Skin epidermis (tissue), 12 donors: ENCODE measurements at regions not wholly inside any gene's neighbourhood (a gene's known extent, or its start where the extent isn't known, plus 50 kb on each side); places are given as distances from the start of the nearest gene placed in this dataset.
"Not testable (repeated sequence)": the region's sequence is repeated elsewhere in the genome, so short reads cannot be mapped to it uniquely, and the experiment has no call there.

Source experiments
- H3K27ac ChIP-seq, 21 experiments: fragments of 200-600 bp; sonication (generic) in 11 of 21; one replicate each; pipeline ENCODE4 v1.5.0; 2020; ENCODE audit warnings: mild to moderate bottlenecking in 3 of 21, inconsistent platforms in 2 of 21, moderate library complexity in 2 of 21
- H3K4me3 ChIP-seq, 7 experiments: fragments of 200-600 bp; sonication (generic) in 2 of 7; one replicate each; pipeline ENCODE4 v1.5.0; 2020; ENCODE audit warnings: inconsistent platforms in 2 of 7, mild to moderate bottlenecking in 2 of 7, moderate library complexity in 1 of 7

DNA sequence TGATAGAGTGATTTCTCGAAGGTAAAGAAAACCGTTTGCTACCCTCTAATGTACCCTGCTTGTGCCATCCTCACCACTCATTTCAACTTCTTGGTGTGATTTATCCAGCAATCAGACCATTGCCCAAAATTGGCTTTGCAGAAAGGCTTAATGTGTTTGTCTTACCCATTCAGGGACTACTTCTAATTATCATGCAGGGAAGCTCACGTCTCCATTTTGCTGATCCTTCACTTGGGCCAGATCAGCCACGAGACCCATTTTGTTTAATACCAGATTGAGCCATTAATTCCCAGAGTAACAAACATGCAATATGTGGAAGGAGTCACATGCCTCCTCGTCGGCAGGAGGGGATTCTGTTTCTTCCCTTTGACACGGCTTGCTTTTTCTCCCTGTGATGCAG, 51.1 kb upstream of the CRY1 start:
- H3K27ac ChIP-seq, result no peak overlapping the region

DNA sequence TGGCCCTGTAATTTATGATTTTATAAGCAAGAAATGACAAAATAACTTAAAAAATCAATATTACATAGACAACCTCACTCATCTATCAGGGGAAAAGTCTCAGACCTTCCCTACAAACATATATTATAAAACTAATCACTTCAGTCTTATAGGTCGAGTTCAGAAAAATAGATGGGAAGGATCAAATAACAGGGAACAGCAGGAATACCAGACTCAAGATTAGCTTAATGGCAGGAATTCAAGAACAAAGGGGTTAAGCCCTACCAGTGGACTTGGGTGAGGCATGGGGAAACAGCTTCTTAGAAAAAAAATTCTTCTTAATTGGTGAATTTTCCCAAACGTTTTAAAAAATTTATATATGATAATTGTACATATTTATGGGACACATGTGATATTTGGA, 51.6 kb upstream of the CRY1 start:
- H3K4me3 ChIP-seq, result no peak overlapping the region
- no peak overlapping the region for H3K27ac ChIP-seq

More for the DNA sequence above, 51.1 kb upstream of the CRY1 start:
- H3K4me3 ChIP-seq, result no peak overlapping the region

DNA sequence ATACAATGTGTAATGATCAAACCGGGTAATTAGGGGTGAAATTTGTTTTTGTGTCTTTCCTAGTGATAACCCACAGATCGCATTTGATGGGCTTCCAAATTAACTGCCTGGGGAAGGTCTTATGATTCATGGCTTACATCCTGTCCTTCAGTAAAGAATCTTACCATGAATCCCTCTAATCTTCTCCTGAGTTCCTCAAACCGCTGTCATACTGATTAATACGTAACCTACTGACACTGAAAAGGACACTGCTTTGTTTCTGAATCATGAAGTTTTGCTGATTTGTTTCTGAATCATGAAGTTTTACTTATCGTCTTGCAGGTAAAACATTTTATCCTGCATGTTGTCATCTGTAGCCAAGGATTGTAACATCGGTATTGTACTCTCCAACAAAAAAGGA, 52.0 kb upstream of the CRY1 start:
- Histone ChIP-seq H3K4me3 (no peak overlapping the region), H3K27ac (no peak overlapping the region)

DNA sequence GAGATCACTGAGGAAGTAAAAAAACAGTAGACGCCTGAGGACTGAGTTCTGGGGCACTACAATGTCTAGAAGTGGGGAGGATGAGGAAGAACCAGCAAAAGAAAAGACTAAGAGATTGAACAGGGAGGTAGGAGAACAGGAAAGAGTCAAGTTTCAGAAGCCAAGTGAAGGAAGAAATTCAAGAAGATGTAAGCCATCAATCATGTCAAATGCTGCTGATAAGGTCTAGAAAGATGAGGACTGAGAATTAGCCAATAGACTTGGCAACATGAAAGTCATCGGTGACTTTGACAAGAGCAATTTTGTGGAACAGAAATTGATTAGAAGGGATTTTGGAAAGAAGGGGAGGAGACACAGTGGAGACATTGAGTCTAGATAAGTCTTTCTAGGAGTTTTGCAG, 54.8 kb upstream of the CRY1 start:
- no peak overlapping the region for H3K4me3 ChIP-seq
- no peak overlapping the region for H3K27ac ChIP-seq

DNA sequence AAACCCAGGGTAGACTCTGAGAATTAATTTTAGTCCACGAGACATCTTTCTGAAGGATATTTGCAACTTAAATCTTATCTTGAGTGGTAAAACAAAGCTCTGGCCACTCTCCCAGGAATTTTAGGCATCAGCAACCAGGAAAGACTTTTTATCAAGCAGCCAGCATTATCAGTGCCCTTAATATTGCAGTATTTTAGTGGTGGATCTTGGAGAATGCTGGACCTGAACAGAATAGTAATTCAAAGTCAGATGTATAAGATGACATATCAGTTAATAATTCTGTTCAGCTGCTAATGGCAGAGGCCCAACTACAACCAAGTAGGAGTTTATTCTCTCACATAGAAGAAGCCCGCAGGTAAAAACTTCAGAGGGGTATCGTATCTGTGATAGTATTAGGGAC, 59.0 kb upstream of the CRY1 start:
- Histone ChIP-seq H3K4me3 (no peak overlapping the region), H3K27ac (no peak overlapping the region)

DNA sequence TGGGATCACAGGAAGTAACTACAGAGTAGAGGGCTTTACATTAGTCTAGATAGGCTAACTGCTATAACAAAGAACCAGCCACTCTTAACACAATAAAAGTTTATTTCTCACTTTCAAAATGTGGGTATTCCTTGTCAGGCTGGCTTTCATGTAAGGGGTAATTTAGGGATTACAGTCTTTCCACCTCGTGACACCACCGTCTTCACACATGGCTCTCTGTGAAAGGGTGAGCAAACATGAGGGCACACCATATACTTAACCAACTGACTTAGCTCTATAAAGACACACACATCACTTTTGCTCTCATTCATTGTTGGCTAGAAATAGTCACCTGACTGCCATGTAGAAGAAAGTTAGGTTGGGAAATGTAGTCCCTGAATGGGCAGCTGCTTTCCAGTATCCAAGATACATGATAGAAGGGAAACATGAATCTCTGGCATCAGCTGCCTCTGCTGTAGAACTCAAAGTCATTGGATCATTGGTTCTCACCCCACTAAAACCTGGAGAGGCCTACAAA, 66.1 kb upstream of the CRY1 start:
- Histone ChIP-seq H3K27ac (no peak overlapping the region), H3K4me3 (no peak overlapping the region)

DNA sequence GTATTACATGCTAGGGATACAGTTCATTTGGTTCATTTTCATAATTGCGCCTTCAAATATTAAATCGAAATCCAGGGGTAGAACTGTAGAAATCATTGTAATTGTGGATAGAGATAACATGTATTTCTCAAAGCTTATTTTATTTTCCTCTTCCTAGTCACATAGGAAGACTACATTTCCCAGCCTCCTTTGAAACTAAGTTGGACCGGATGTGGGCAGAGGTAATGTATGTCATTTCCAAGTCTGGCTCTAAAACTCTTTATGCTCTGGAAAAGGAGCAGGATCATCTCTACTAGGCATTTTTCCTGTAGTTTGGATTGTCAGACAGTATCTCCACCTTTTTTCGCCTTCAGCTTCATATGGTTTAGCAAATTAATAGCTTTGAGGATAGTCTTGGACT, 70.1 kb upstream of the CRY1 start:
- H3K27ac ChIP-seq, result no peak overlapping the region
- no peak overlapping the region for H3K4me3 ChIP-seq

DNA sequence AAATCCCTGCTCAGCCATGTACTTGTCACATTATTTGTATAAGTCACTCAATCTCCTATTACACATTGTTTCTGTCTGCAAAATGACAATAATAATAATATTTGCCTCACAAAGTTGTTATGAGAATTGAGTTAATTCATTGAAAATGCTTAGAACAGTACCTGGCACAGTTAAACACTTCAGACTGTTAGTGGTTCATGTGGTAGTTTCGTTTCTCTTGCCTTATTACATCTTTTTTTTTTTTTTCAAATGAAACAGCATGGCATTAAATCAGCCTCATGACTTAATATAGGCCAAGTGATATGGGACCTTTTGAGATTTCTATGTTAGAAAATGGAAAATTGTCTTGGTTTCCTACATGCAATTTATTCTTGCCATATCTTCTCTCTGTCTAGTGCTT, 71.0 kb upstream of the CRY1 start:
- H3K4me3 ChIP-seq, result no peak overlapping the region

DNA sequence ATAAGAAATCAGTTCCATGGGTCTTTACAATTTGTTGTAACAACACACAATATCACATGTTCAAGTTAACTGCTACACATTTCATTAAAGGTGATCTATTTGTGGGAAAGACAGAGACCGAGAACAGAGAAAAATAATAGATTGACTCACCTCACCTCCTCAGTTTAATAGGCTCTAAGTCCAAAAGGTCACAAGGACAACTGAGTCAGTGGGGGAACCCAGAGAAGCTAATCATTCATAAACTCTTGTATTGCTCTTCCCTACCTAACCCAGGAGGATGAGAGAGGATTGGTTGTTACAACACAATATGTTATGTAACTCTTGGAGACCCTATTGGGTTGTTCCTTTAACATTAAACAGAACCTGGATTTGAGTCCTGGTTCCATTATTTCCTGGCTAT, 72.2 kb upstream of the CRY1 start:
- Histone ChIP-seq H3K27ac (no peak overlapping the region), H3K4me3 (no peak overlapping the region)

More for the DNA sequence above, 71.0 kb upstream of the CRY1 start:
- no peak overlapping the region for H3K27ac ChIP-seq

DNA sequence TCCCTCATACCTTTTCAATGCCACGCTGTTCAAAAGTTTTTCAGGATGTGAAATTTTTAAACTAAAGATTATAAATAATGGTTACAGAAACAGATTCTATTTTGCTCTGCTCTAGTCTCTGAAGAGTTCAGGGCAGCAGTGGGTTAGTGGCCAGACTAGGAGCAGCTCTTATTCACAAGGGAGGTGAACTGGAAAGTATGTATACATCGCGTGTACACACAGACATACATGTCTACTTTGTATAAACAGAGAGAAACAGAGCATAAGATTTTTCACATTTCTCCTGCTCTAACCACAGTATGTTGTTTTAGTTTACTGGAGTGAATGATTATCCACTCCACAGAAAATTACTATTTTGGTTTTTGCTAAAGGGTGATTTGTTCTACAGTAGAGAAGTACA, 74.4 kb upstream of the CRY1 start:
- Histone ChIP-seq H3K4me3 (no peak overlapping the region), H3K27ac (no peak overlapping the region)

DNA sequence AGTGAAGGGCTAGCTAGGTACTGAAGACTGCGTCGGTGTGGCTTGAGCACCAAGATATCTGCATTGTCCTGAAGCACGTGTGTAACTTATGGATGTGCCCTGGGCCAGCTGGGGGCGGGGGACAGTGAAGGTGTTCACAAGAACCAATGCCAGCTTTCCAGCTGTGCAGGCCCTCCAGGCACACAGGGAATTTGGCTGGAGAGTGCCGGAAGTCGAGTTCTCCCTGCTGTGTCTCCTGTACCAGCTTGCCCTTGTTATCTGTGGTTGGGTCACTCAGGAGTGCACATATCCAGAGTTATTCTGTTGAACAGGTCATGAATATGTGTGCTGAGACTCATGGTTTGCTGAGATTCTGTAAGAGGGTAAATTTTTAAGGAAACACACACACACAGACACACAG, 75.9 kb upstream of the CRY1 start:
- no peak overlapping the region for H3K27ac ChIP-seq

DNA sequence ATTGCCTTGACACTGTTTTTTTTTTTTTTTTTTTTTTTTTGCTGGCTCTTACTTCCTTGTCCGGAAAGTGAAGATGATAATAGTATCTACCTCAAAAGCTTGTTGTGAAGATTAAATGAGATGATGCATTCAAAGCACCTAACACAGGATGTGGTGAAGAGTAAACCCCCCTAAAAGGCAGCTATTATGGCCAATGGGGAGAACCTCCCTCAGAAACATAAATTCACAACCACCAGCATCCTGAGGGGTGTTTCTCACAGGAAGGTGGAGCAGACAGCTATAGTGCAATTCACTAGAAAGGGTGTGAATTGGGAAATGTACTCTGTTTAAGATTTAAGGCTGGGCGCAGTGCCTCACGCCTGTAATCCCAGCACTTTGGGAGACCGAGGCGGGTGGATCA, 85.4 kb upstream of the CRY1 start:
- no peak overlapping the region for H3K27ac ChIP-seq

More for the DNA sequence above, 75.9 kb upstream of the CRY1 start:
- H3K4me3 ChIP-seq, result no peak overlapping the region

DNA sequence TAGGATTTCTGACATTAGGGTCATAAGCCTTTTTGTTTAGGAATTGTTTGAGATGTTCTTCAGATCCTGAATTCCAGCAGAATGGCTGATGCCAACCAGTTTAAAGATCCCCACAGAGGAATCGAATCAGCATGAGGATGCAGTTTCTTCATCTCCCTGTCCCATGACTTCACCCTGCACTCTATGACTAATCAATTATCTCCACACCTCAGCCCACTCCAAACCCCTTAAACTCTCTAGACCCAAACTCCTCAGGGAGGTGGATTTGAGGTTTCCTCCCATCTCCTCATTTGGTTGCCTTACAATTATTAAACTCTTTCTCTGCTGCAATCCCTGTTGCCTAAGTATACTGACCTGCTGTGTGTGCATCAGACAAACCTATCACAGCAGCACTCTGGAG, 86.5 kb upstream of the CRY1 start:
- Histone ChIP-seq H3K27ac (no peak overlapping the region), H3K4me3 (no peak overlapping the region)

More for the DNA sequence above, 85.4 kb upstream of the CRY1 start:
- H3K4me3 ChIP-seq, result no peak overlapping the region

DNA sequence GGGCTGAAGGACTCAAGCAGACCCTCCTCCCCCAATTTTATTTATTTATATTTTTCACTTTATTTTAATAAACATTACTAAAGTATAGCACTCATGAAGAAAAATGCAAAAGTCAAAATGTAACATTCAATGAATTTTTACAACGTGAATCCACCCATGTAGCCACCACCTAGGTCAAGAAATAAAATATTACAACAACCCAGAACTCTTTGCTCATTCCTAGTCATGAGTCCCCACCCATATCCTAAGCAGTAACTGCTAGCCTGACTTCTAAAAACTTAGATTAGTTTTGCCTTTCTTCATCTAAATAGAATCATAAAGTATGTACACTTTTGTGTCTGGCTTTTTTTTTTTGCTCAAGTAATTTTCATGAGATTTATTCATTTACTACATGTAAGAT, 86.9 kb upstream of the CRY1 start:
- Histone ChIP-seq H3K4me3 (no peak overlapping the region), H3K27ac (no peak overlapping the region)

DNA sequence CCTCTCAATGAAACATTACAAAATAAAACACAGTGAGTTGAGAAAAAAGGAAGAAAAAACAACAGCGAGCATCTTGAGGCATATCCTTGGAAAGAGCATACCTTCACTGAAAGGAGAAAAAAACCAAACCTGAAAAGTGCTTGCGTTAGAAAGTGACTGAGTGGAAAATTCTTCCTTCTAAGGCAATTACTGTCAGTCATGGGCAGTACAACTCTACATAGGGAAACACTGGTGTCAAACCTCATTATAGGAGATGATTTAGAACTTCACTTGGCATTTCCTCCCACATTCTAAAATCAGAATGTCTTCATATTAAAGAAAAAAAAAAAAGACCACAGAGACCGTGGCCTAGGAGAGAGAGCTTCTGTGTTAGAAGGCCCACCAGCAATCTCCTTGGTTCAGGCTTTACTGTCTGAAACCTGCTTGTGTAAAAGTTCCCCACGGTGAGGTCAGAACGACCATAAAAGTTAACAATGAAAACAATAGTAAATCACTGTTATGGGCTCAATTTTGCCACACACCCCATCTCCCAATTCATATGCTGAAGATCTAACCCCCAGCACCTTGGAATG, 91.1 kb upstream of the CRY1 start:
- Histone ChIP-seq H3K4me3 (no peak overlapping the region), H3K27ac (no peak overlapping the region)

DNA sequence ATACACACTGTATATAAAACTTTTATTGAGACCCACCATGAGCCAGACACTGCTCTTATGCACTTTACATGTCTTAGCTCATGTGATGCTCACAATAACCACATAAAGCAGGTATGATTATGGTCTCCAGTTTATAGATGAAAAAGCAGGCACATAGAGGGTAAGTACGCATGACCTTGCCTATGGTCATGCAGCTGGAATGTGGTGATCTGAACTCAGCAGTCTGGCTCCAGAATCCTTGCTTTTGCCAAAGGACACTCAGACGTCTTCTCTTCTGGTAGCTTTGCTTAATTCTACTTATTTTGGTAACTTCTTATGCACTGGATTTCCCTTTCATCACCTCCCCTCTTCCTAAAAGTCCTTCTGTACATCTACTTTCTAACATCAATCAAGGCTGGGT, 103.3 kb upstream of the CRY1 start:
- Histone ChIP-seq H3K4me3 (no peak overlapping the region), H3K27ac (no peak overlapping the region)

DNA sequence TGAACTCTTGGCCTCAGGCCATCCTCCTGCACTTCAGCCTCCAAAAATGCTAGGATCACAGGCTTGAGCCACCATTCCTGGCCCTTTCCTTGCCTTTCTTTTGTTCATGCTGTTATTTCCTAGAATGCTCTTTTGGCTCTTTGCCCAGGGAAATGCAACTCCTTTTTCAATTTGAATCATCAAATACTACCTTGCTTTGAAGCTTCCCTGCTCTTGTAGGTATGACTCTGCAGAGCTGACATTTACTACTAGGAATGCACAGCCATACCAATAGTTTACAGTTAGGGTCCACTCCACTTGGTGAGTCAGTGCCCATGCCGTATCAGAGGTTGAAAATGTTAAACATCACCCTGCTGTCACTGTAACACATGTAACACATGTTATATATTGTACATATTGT, 107.0 kb upstream of the CRY1 start:
- Histone ChIP-seq H3K27ac (no peak overlapping the region), H3K4me3 (no peak overlapping the region)

DNA sequence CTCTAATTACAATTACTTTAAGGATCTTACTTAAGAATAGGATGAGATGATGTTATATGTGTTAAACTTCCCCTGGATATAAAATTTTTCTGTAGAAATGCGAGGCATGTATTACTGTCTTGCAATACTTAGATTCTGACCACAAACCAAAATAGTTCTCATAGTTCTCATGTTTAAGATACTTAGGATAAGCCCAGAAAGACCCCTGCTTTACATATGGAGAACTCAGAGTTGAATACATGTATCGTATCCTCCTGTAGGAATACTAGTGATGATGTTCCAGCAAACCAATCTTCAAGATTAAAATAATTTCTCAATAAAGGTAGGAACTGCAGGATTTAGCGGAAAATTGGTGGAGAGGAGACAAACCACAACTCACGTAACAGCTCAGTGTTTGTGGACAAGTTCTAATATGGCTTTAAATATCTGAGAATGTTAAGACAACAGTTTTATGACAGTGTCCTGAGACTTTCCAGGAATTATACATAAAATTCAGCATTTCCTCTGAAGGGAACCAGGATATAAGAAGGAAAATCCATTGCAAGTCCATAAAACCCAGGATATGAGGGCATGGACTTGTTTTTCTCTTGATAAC, 114.7 kb upstream of the CRY1 start:
- H3K27ac ChIP-seq, result no peak overlapping the region
- H3K4me3 ChIP-seq, result no peak overlapping the region

DNA sequence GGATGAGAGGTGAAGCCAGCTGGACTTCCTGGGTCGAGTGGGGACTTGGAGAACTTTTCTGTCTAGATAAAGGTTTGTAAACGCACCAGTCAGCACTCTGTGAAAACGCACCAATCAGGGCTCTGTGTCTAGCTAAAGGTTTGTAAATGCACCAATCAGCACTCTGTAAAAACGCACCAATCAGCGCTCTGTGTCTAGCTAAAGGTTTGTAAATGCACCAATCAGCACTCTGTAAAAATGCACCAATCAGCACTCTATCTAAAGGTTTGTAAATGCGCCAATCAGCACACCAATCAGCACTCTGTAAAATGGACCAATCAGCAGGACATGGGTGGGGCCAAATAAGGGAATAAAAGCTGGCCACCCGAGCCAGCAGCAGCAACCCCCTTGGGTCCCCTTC, 116.4 kb upstream of the CRY1 start:
- H3K27ac ChIP-seq, H3K4me3 ChIP-seq: not testable (repeated sequence)

DNA sequence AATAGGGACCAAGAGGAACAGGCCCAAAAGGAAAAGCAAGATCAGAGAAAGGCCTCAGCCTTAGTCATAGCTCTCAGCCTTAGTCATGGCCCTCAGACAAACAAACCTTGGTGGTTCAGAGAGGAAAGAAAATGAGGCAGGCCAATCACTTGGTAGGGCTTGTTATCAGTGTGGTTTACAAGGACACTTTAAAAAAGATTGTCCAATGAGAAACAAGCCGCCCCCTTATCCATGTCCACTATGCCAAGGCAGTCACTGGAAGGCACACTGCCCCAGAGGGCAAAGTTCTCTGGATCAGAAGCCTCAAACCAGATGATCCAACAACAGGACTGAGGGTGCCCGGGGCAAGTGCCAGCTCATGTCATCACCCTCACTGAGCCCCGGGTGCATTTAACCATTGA, 121.0 kb upstream of the CRY1 start:
- not testable (repeated sequence) for H3K27ac ChIP-seq, H3K4me3 ChIP-seq

DNA sequence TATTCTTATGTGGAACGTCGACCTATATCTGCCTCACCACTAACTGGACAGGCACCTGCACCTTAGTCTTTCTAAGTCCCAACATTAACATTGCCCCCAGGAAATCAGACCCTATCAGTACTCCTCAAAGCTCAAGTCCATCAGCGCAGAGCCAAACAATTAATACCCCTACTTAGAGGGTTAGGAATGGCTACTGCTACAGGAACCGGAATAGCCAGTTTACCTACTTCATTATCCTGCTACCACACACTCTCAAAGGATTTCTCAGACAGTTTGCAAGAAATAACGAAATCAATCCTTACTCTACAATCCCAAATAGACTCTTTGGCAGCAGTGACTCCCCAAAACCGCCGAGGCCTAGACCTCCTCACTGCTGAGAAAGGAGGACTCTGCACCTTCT, 123.1 kb upstream of the CRY1 start:
- not testable (repeated sequence) for H3K4me3 ChIP-seq, H3K27ac ChIP-seq

DNA sequence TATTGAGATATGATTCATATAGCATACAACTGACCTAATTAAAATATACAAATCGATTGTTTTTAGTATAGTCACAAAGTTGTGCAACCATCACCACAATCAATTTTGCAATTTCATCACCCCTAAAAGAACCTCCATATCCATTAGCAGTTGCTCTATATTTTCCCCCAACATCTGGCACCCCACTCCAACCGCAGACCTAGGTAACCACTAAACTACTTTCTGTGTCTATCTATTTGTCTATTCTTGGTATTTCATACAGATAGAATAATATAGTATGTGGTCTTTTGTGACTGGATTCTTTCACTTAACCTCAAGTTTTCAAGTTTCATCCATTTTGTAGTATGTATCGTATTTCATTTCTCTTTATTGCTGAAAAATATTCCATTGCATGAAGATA, 126.0 kb upstream of the CRY1 start:
- no peak overlapping the region for H3K27ac ChIP-seq
- no peak overlapping the region for H3K4me3 ChIP-seq
